GM12878 (cell line): ENCODE measurements at regions not wholly inside any gene's neighbourhood (a gene's known extent, or its start where the extent isn't known, plus 50 kb on each side); places are given as distances from the start of the nearest gene placed in this dataset.

Source experiments
- ATAC-seq: fragments of 200-7000 bp; cut with Tn5 transposase; 3 replicates; pipeline ENCODE4 v1.9.1; 2020; ENCODE audit warnings: mild to moderate bottlenecking, moderate library complexity
- BruUV-seq: library from RNA; stranded (reverse); fragments of 400-500 nt; replicated peaks from 2 replicates; lab custom pipeline; 2021; lab: Mats Ljungman, UMichigan
- CTCF ChIA-PET: fragments of 300-600 bp; sonication (Branson Sonifier 250); formaldehyde crosslinking; extraction: SDS; loops from one replicate; lab custom pipeline; 2021; ENCODE audit warnings: inconsistent platforms; lab: Yijun Ruan, JAX
- POLR2A ChIA-PET: fragments of 350-600 bp; formaldehyde crosslinking; extraction: SDS; loops from one replicate; lab custom pipeline; 2021; ENCODE audit warnings: inconsistent platforms; lab: Charles Lee
- RAD21 ChIA-PET: fragments of 300-600 bp; sonication (Branson Sonifier 250); formaldehyde crosslinking; loops from one replicate; lab custom pipeline; 2023; ENCODE audit warnings: antibody characterized with exemption; ENCODE audit not compliant: unreplicated experiment; lab: Charles Lee
- SMC1A ChIA-PET: fragments of 300-600 bp; sonication (Branson Sonifier 250); formaldehyde crosslinking; loops from one replicate; lab custom pipeline; 2023; ENCODE audit not compliant: unreplicated experiment, uncharacterized antibody; lab: Charles Lee
- DNase-seq: peaks from one replicate; pipeline ENCODE4 v3.0.0-alpha.2; 2011; ENCODE audit warnings: low read depth, low spot score
- FAIRE-seq: peaks from 3 replicates; lab custom pipeline; 2011; peaks lifted over from hg19 to GRCh38; lab: Jason Lieb, UNC
- H2AFZ ChIP-seq: 2 replicates; pipeline ENCODE4 v1.6.0; 2011; ENCODE audit warnings: low read depth, low read length, control low read depth; ENCODE audit not compliant: control insufficient read depth
- H3K27ac ChIP-seq: 2 replicates; pipeline ENCODE4 v1.5.1; 2011; ENCODE audit warnings: control low read depth; ENCODE audit not compliant: control insufficient read depth, insufficient read depth
- H3K27me3 ChIP-seq, 2 experiments: replicated peaks in 1 of 2; 2 replicates each; pipeline versions ENCODE4 v1.6.0 to v1.6.1; 2011; ENCODE audit warnings: low read length in 1 of 2; ENCODE audit not compliant: control insufficient read depth in 2 of 2, insufficient read depth in 2 of 2
- H3K36me3 ChIP-seq, 2 experiments: 2 replicates each; pipeline ENCODE4 v1.5.1; 2011; ENCODE audit warnings: low read length in 1 of 2; ENCODE audit not compliant: control insufficient read depth in 2 of 2, insufficient read depth in 2 of 2
- H3K4me1 ChIP-seq: 2 replicates; pipeline ENCODE4 v1.6.1; 2011; ENCODE audit warnings: mild to moderate bottlenecking, low read length, moderate library complexity, mixed read lengths; ENCODE audit not compliant: control insufficient read depth, insufficient read depth
- H3K4me2 ChIP-seq: 2 replicates; pipeline ENCODE4 v1.6.0; 2011; ENCODE audit warnings: control low read depth; ENCODE audit not compliant: control insufficient read depth, insufficient read depth
- H3K4me3 ChIP-seq: fragments of 200-600 bp; sonication (generic); 2 replicates; pipeline ENCODE4 v1.5.1; 2016
- H3K79me2 ChIP-seq: 2 replicates; pipeline ENCODE4 v1.6.0; 2011; ENCODE audit warnings: low read length; ENCODE audit not compliant: control insufficient read depth, insufficient read depth
- H3K9ac ChIP-seq: 2 replicates; pipeline ENCODE4 v1.8.0; 2011; ENCODE audit warnings: low read length, control low read depth, mixed read lengths; ENCODE audit not compliant: control insufficient read depth, insufficient read depth
- H3K9me3 ChIP-seq: replicated peaks from 3 replicates; pipeline ENCODE4 v1.5.1; 2011; ENCODE audit warnings: mild to moderate bottlenecking, low read length; ENCODE audit not compliant: control insufficient read depth, insufficient read depth
- H4K20me1 ChIP-seq: 2 replicates; pipeline ENCODE4 v1.6.0; 2011; ENCODE audit not compliant: control insufficient read depth, insufficient read depth
- ATF2 ChIP-seq: IDR thresholded peaks from 2 replicates; pipeline ENCODE4 v1.6.1; 2012; ENCODE audit warnings: low read length, inconsistent platforms
- ATF3 ChIP-seq: IDR thresholded peaks from 2 replicates; pipeline ENCODE4 v1.6.1; 2011; ENCODE audit warnings: low read depth, mild to moderate bottlenecking, low read length, moderate library complexity, borderline replicate concordance; ENCODE audit errors: extremely low read depth
- ATF7 ChIP-seq: fragments of 450-650 bp; IDR thresholded peaks from 2 replicates; pipeline ENCODE4 v1.6.1; 2016; ENCODE audit warnings: low read depth, mild to moderate bottlenecking
- BCL11A ChIP-seq: IDR thresholded peaks from 2 replicates; pipeline ENCODE4 v1.6.1; 2011; ENCODE audit warnings: low read depth, low read length
- E2F8 ChIP-seq: fragments of 450-650 bp; IDR thresholded peaks from 2 replicates; pipeline ENCODE4 v1.6.1; 2018; ENCODE audit warnings: mild to moderate bottlenecking, low read depth, moderate library complexity; ENCODE audit not compliant: partially characterized antibody
- ETV6 ChIP-seq, 2 experiments: fragments of 450-650 bp in 1 of 2; IDR thresholded peaks in 1 of 2; conservative IDR thresholded peaks in 1 of 2; 2 replicates each; pipeline ENCODE4 v1.6.1; 2014; ENCODE audit warnings: antibody characterized with exemption in 1 of 2, borderline replicate concordance in 1 of 2, low read depth in 1 of 2, mild to moderate bottlenecking in 1 of 2, moderate library complexity in 1 of 2
- NBN ChIP-seq: fragments of 450-650 bp; IDR thresholded peaks from 2 replicates; pipeline ENCODE4 v1.6.1; 2016
- NFYB ChIP-seq: IDR thresholded peaks from 2 replicates; pipeline ENCODE4 v1.6.1; 2011; ENCODE audit warnings: low read depth, mild to moderate bottlenecking, low read length, improper control_type of control experiment, moderate library complexity; ENCODE audit not compliant: insufficient read depth
- NRF1 ChIP-seq: conservative IDR thresholded peaks from 2 replicates; pipeline ENCODE4 v1.6.1; 2011; ENCODE audit warnings: mild to moderate bottlenecking, low read depth, low read length, improper control_type of control experiment
- PBX3 ChIP-seq: IDR thresholded peaks from 2 replicates; pipeline ENCODE4 v1.6.1; 2011; ENCODE audit warnings: mild to moderate bottlenecking, low read depth, low read length, moderate library complexity; ENCODE audit not compliant: insufficient replicate concordance
- RAD51 ChIP-seq: fragments of 450-650 bp; IDR thresholded peaks from 2 replicates; pipeline ENCODE4 v1.6.1; 2016; ENCODE audit warnings: moderate library complexity, mild to moderate bottlenecking, inconsistent platforms
- ZBTB40 ChIP-seq: fragments of 450-650 bp; IDR thresholded peaks from 2 replicates; pipeline ENCODE4 v1.6.1; 2016; ENCODE audit warnings: mild to moderate bottlenecking, moderate library complexity, borderline replicate concordance
- ZNF384 ChIP-seq: IDR thresholded peaks from 2 replicates; pipeline ENCODE4 v1.6.1; 2012; ENCODE audit warnings: low read depth, mild to moderate bottlenecking, low read length, improper control_type of control experiment, borderline replicate concordance
- WGBS: methylation state at CpG from one replicate; pipeline ENCODE4 v1.1.6; 2016; ENCODE audit warnings: low lambda C conversion rate; ENCODE audit not compliant: insufficient replicate concordance, insufficient coverage; ENCODE audit errors: missing lambda C conversion rate; 5-methylcytosine and 5-hydroxymethylcytosine counted together
- in situ Hi-C: fragments of 300-500 bp; cut with MboI; formaldehyde crosslinking; loops from 9 replicates; pipeline ENCODE4 v1.14.3; 2018; ENCODE audit warnings: mixed read lengths
- intact Hi-C: fragments of 100-400 bp; cut with micrococcal nuclease; formaldehyde crosslinking; loops from one replicate; pipeline ENCODE4 v1.14.2; 2022; ENCODE audit not compliant: unreplicated experiment

- TF ChIP-seq ZNF384 (no peak), ZBTB40 (no peak)
Measured at GRCh38 chr5:19048726-19049125, 939.3 kb downstream of the CDH18 start (continued).

GRCh38 chr5:19058216-19058615 is 929.8 kb downstream of the CDH18 start:
- no peaks in the 10 kb centered on the region for H3K27me3 ChIP-seq
- H2AFZ ChIP-seq: no peak overlapping the region
- ATAC-seq (no peak), DNase-seq (no peak), FAIRE-seq (no peak)
- CTCF ChIA-PET: no interaction called here
- H3K9me3 ChIP-seq: no peaks in the 10 kb centered on the region
- intact Hi-C loops: no loop called here
- H3K79me2 ChIP-seq: no peaks in the 10 kb centered on the region
- no peaks in the 10 kb centered on the region for H3K4me1 ChIP-seq
- BruUV-seq: no TSS peak
- no peak overlapping the region for H3K4me2 ChIP-seq
- H3K4me3 ChIP-seq: no peak overlapping the region
- no peaks in the 10 kb centered on the region for H3K36me3 ChIP-seq
- in situ Hi-C loops: no loop called here
- H4K20me1 ChIP-seq: no peaks in the 10 kb centered on the region
- RAD21 ChIA-PET: no interaction called here
- no peak overlapping the region for H3K9ac ChIP-seq
- no peak overlapping the region for H3K27ac ChIP-seq
- WGBS: 0% methylated on average over 2 of the region's 2 CpGs
- POLR2A ChIA-PET: no interaction called here
- SMC1A ChIA-PET: interaction anchor here (1.3 kb wide), 1 partner anchor 10 kb away, joined by 4 read pairs; no protein-coding TSS in a partner anchor
- TF ChIP-seq NBN (no peak), RAD51 (no peak), ATF7 (no peak), E2F8 (no peak), PBX3 (no peak), BCL11A (no peak), NFYB (no peak), ETV6 (conservative IDR thresholded peaks at IDR 0.05 in 1 of 2, IDR thresholded peaks at IDR 0.05 in 1 of 2; ENCODE audit: borderline replicate concordance in 1 of 2, low read depth in 1 of 2) (no peak), ATF2 (no peak), NRF1 (no peak), ATF3 (no peak)
